PC-9 (cell line): ENCODE measurements at regions not wholly inside any gene's neighbourhood (a gene's known extent, or its start where the extent isn't known, plus 50 kb on each side); places are given as distances from the start of the nearest gene placed in this dataset.

Experiments used
- BruUV-seq: library from RNA; stranded (reverse); fragments of 400-500 nt; replicated peaks from 2 replicates; lab custom pipeline; 2021; lab: Mats Ljungman, UMichigan
- CTCF ChIA-PET: fragments of 300-600 bp; sonication (Branson Sonifier 250); formaldehyde crosslinking; loops from one replicate; lab custom pipeline; 2022; ENCODE audit warnings: antibody characterized with exemption; lab: Charles Lee
- POLR2A ChIA-PET: fragments of 300-600 bp; sonication (Branson Sonifier 250); formaldehyde crosslinking; loops from one replicate; lab custom pipeline; 2022; ENCODE audit warnings: antibody characterized with exemption; ENCODE audit not compliant: unreplicated experiment; lab: Charles Lee
- DNase-seq, 2 experiments: peaks; one replicate each; pipeline versions ENCODE4 v3.0.0 to v3.0.0-alpha.2; 2015 to 2022; ENCODE audit warnings: mixed read lengths in 1 of 2
- H2AFZ ChIP-seq: fragments of 200-600 bp; sonication (generic); 2 replicates; pipeline ENCODE4 v1.8.1; 2017; ENCODE audit warnings: antibody characterized with exemption
- H3F3A ChIP-seq: fragments of 200-600 bp; sonication (generic); 2 replicates; pipeline ENCODE4 v1.8.1; 2017; ENCODE audit warnings: antibody characterized with exemption, mild to moderate bottlenecking, low read depth; ENCODE audit not compliant: insufficient read depth
- H3K27ac ChIP-seq: fragments of 200-600 bp; sonication (generic); 2 replicates; pipeline ENCODE4 v1.6.1; 2016; ENCODE audit warnings: mixed run types
- H3K27me3 ChIP-seq: fragments of 200-600 bp; sonication (generic); 2 replicates; pipeline ENCODE4 v1.6.1; 2016; ENCODE audit warnings: low read depth, mixed run types; ENCODE audit not compliant: insufficient read depth
- H3K36me3 ChIP-seq: fragments of 200-600 bp; sonication (generic); 2 replicates; pipeline ENCODE4 v1.6.1; 2016; ENCODE audit warnings: low read depth, mixed run types
- H3K4me1 ChIP-seq: fragments of 200-600 bp; sonication (generic); replicated peaks from 2 replicates; pipeline ENCODE4 v1.6.1; 2016; ENCODE audit warnings: mixed run types; ENCODE audit not compliant: insufficient read depth
- H3K4me2 ChIP-seq: fragments of 200-600 bp; sonication (generic); 2 replicates; pipeline ENCODE4 v1.6.1; 2017; ENCODE audit warnings: mixed run types
- H3K4me3 ChIP-seq: fragments of 200-600 bp; sonication (generic); 2 replicates; pipeline ENCODE4 v1.6.1; 2016; ENCODE audit warnings: mixed run types
- H3K79me2 ChIP-seq: fragments of 200-600 bp; sonication (generic); 2 replicates; pipeline ENCODE4 v1.6.1; 2017; ENCODE audit warnings: low read depth, mixed run types
- H3K9me2 ChIP-seq: fragments of 200-600 bp; sonication (generic); 2 replicates; pipeline ENCODE4 v1.8.1; 2017; ENCODE audit warnings: mild to moderate bottlenecking; ENCODE audit not compliant: insufficient read depth
- H3K9me3 ChIP-seq: fragments of 200-600 bp; sonication (generic); 2 replicates; pipeline ENCODE4 v1.8.1; 2016; ENCODE audit warnings: low read depth; ENCODE audit not compliant: insufficient read depth
- H4K20me1 ChIP-seq: fragments of 200-600 bp; sonication (generic); 2 replicates; pipeline ENCODE4 v1.8.1; 2017; ENCODE audit not compliant: insufficient read depth
- CTCF ChIP-seq: fragments of 200-600 bp; sonication (generic); conservative IDR thresholded peaks from 2 replicates; pipeline ENCODE4 v1.6.1; 2017; ENCODE audit warnings: mixed run types, antibody characterized with exemption, mild to moderate bottlenecking, moderate library complexity
- EZH2 ChIP-seq: fragments of 200-600 bp; sonication (generic); IDR thresholded peaks from 2 replicates; pipeline ENCODE4 v1.8.0; 2017; ENCODE audit warnings: antibody characterized with exemption, low read depth
- intact Hi-C: fragments of 100-400 bp; cut with micrococcal nuclease; formaldehyde crosslinking; loops from one replicate; pipeline ENCODE4 v1.10.0; 2022; ENCODE audit not compliant: unreplicated experiment

- Histone ChIP-seq H3K4me1 (no peaks in the 10 kb centered on the region), H3K9me3 (no peaks in the 10 kb centered on the region), H3K4me2 (no peak overlapping the region), H3K36me3 (no peaks in the 10 kb centered on the region), H3K27me3 (no peaks in the 10 kb centered on the region), H3K27ac (no peak overlapping the region), H3F3A (no peaks in the 10 kb centered on the region), H3K79me2 (no peaks in the 10 kb centered on the region), H2AFZ (no peak overlapping the region), H3K9me2 (no peaks in the 10 kb centered on the region), H4K20me1 (no peaks in the 10 kb centered on the region), H3K4me3 (no peak overlapping the region)
- intact Hi-C loops, result no loop called here
- no TSS peak for BruUV-seq
- ChIA-PET POLR2A (no interaction called here), CTCF (no interaction called here)
- TF ChIP-seq EZH2 (no peak), CTCF (no peak)
- no peak for DNase-seq
Measured at GRCh38 chr3:68059628-68060152, 405.3 kb upstream of the SUCLG2 start.

GRCh38 chr3:68057637-68058320 is 403.4 kb upstream of the SUCLG2 start:
- no peak overlapping the region for H3K27ac ChIP-seq
- POLR2A ChIA-PET, result no interaction called here
- no peaks in the 10 kb centered on the region for H3K9me3 ChIP-seq
- TF ChIP-seq CTCF (no peak), EZH2 (no peak)
- H3K4me3 ChIP-seq, result no peak overlapping the region
- no peak overlapping the region for H2AFZ ChIP-seq
- H3K4me2 ChIP-seq, result no peak overlapping the region
- no peaks in the 10 kb centered on the region for H3K9me2 ChIP-seq
- CTCF ChIA-PET, result no interaction called here
- H3K4me1 ChIP-seq, result no peaks in the 10 kb centered on the region
- DNase-seq, result no peak
- intact Hi-C loops, result no loop called here
- H3K27me3 ChIP-seq, result no peaks in the 10 kb centered on the region
- no peaks in the 10 kb centered on the region for H3K36me3 ChIP-seq
- no peaks in the 10 kb centered on the region for H4K20me1 ChIP-seq
- BruUV-seq, result no TSS peak
- H3K79me2 ChIP-seq, result no peaks in the 10 kb centered on the region
- H3F3A ChIP-seq, result no peaks in the 10 kb centered on the region

- ChIA-PET CTCF (no interaction called here), POLR2A (no interaction called here)
- Histone ChIP-seq H3K9me3 (no peaks in the 10 kb centered on the region), H3K4me1 (no peaks in the 10 kb centered on the region), H3K79me2 (no peaks in the 10 kb centered on the region), H3K4me2 (no peak overlapping the region), H4K20me1 (no peaks in the 10 kb centered on the region), H3K36me3 (no peaks in the 10 kb centered on the region), H2AFZ (no peak overlapping the region), H3K27ac (no peak overlapping the region), H3K27me3 (no peaks in the 10 kb centered on the region), H3K4me3 (no peak overlapping the region), H3F3A (no peaks in the 10 kb centered on the region), H3K9me2 (no peaks in the 10 kb centered on the region)
- BruUV-seq, result no TSS peak
- no peak for TF ChIP-seq CTCF
- TF ChIP-seq EZH2, result no peak
- DNase-seq, result no peak
- intact Hi-C loops, result no loop called here
Measured at GRCh38 chr3:68056556-68056955, 402.1 kb upstream of the SUCLG2 start.
